ENCODE measurements at regions not wholly inside any gene's neighbourhood (a gene's known extent, or its start where the extent isn't known, plus 50 kb on each side); places are given as distances from the start of the nearest gene placed in this dataset.

- TF ChIP-seq JUND (IDR thresholded peaks at IDR 0.05) = no peak
- TF ChIP-seq, protein P1, sequence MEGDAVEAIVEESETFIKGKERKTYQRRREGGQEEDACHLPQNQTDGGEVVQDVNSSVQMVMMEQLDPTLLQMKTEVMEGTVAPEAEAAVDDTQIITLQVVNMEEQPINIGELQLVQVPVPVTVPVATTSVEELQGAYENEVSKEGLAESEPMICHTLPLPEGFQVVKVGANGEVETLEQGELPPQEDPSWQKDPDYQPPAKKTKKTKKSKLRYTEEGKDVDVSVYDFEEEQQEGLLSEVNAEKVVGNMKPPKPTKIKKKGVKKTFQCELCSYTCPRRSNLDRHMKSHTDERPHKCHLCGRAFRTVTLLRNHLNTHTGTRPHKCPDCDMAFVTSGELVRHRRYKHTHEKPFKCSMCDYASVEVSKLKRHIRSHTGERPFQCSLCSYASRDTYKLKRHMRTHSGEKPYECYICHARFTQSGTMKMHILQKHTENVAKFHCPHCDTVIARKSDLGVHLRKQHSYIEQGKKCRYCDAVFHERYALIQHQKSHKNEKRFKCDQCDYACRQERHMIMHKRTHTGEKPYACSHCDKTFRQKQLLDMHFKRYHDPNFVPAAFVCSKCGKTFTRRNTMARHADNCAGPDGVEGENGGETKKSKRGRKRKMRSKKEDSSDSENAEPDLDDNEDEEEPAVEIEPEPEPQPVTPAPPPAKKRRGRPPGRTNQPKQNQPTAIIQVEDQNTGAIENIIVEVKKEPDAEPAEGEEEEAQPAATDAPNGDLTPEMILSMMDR (IDR thresholded peaks at IDR 0.05; ENCODE audit: low read depth, low read length, missing input control) = no peak
- TF ChIP-seq RAD21 (IDR thresholded peaks at IDR 0.05) = no peak
- TF ChIP-seq YY1 (IDR thresholded peaks at IDR 0.05) = no peak
- TF ChIP-seq EGR1 (IDR thresholded peaks at IDR 0.05; ENCODE audit: low read depth in 2 of 2) = no peak
- TF ChIP-seq, protein P2, sequence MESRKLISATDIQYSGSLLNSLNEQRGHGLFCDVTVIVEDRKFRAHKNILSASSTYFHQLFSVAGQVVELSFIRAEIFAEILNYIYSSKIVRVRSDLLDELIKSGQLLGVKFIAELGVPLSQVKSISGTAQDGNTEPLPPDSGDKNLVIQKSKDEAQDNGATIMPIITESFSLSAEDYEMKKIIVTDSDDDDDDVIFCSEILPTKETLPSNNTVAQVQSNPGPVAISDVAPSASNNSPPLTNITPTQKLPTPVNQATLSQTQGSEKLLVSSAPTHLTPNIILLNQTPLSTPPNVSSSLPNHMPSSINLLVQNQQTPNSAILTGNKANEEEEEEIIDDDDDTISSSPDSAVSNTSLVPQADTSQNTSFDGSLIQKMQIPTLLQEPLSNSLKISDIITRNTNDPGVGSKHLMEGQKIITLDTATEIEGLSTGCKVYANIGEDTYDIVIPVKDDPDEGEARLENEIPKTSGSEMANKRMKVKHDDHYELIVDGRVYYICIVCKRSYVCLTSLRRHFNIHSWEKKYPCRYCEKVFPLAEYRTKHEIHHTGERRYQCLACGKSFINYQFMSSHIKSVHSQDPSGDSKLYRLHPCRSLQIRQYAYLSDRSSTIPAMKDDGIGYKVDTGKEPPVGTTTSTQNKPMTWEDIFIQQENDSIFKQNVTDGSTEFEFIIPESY (IDR thresholded peaks at IDR 0.05) = no peak
- TF ChIP-seq FOXA2 (IDR thresholded peaks at IDR 0.05) = no peak
These were observed 126.0 kb upstream of the IL12B start for GRCh38 chr5:159456261-159456660.
